CD8-positive, alpha-beta memory T cell (primary cell): ENCODE measurements at regions not wholly inside any gene's neighbourhood (a gene's known extent, or its start where the extent isn't known, plus 50 kb on each side); places are given as distances from the start of the nearest gene placed in this dataset.

ENCODE experiments used
- CTCF ChIA-PET: fragments of 350-600 bp; sonication (Branson Sonifier 250); formaldehyde crosslinking; loops from one replicate; lab custom pipeline; 2021; ENCODE audit warnings: antibody characterized with exemption; lab: Charles Lee
- POLR2A ChIA-PET: fragments of 350-600 bp; sonication (Branson Sonifier 250); formaldehyde crosslinking; loops from one replicate; lab custom pipeline; 2021; ENCODE audit warnings: antibody characterized with exemption; lab: Charles Lee
- DNase-seq, 5 donors: peaks; one replicate each; pipeline versions ENCODE4 v3.0.0 to v3.0.0-alpha.2; 2020 to 2022; ENCODE audit warnings: mixed read lengths in 1 of 5
- H3K27ac ChIP-seq: one replicate; pipeline ENCODE4 v1.7.0; 2013; ENCODE audit warnings: low read depth, mild to moderate bottlenecking, low read length, moderate library complexity
- H3K27me3 ChIP-seq: 2 replicates; pipeline ENCODE4 v1.7.0; 2013; ENCODE audit warnings: low read length, mild to moderate bottlenecking; ENCODE audit not compliant: insufficient read depth, poor library complexity, severe bottlenecking
- H3K36me3 ChIP-seq: 2 replicates; pipeline ENCODE4 v1.7.0; 2013; ENCODE audit warnings: mild to moderate bottlenecking, low read length, moderate library complexity; ENCODE audit not compliant: insufficient read depth
- H3K4me1 ChIP-seq: 2 replicates; pipeline ENCODE4 v1.7.0; 2013; ENCODE audit warnings: mild to moderate bottlenecking, low read length, moderate library complexity; ENCODE audit not compliant: insufficient read depth
- H3K4me3 ChIP-seq: 2 replicates; pipeline ENCODE4 v1.7.0; 2013; ENCODE audit warnings: mild to moderate bottlenecking, low read length
- H3K9me3 ChIP-seq: 2 replicates; pipeline ENCODE4 v1.7.0; 2013; ENCODE audit warnings: mild to moderate bottlenecking, low read length
- H3K27ac Mint-ChIP-seq, 8 donors: one replicate each; pipeline ENCODE4 v1.8.0; 2020 to 2021; ENCODE audit warnings: mixed read lengths in 8 of 8, mild to moderate bottlenecking in 6 of 8, inconsistent platforms in 3 of 8, moderate library complexity in 3 of 8
- H3K27me3 Mint-ChIP-seq, 2 donors: one replicate each; pipeline ENCODE4 v1.8.0; 2020 to 2021; ENCODE audit warnings: mixed read lengths in 2 of 2, mild to moderate bottlenecking in 1 of 2, moderate library complexity in 1 of 2
- H3K36me3 Mint-ChIP-seq, 3 donors: one replicate each; pipeline ENCODE4 v1.8.0; 2020 to 2021; ENCODE audit warnings: mixed read lengths in 3 of 3, inconsistent platforms in 1 of 3, mild to moderate bottlenecking in 1 of 3
- H3K4me1 Mint-ChIP-seq, 3 donors: one replicate each; pipeline ENCODE4 v1.8.0; 2020 to 2021; ENCODE audit warnings: mixed read lengths in 3 of 3, inconsistent platforms in 1 of 3, mild to moderate bottlenecking in 1 of 3
- H3K4me3 Mint-ChIP-seq, 7 donors: one replicate each; pipeline ENCODE4 v1.8.0; 2020 to 2021; ENCODE audit warnings: mixed read lengths in 7 of 7, mild to moderate bottlenecking in 6 of 7, moderate library complexity in 4 of 7, inconsistent platforms in 2 of 7
- H3K9me3 Mint-ChIP-seq, 5 donors: one replicate each; pipeline ENCODE4 v1.8.0; 2020 to 2022; ENCODE audit warnings: mixed read lengths in 5 of 5, mild to moderate bottlenecking in 3 of 5, moderate library complexity in 2 of 5, inconsistent platforms in 1 of 5

- Mint-ChIP-seq H3K36me3 (no peaks in the 10 kb centered on the region), H3K27me3 (peaks cover 0 to 3% of the 10 kb centered on the region in 2 donors), H3K9me3 (no peaks in the 10 kb centered on the region), H3K4me3 (peak overlapping the region in 1 of 7 donors; percentile 37), H3K4me1 (no peaks in the 10 kb centered on the region), H3K27ac (peak overlapping the region in 4 of 8 donors; percentile 27 to 93 (median 56))
- no peaks in the 10 kb centered on the region for H3K27me3 ChIP-seq
- ChIA-PET CTCF (no interaction called here), POLR2A (no interaction called here)
- no peaks in the 10 kb centered on the region for H3K9me3 ChIP-seq
- no peak overlapping the region for H3K4me3 ChIP-seq
- H3K4me1 ChIP-seq, result no peaks in the 10 kb centered on the region
- H3K36me3 ChIP-seq, result no peaks in the 10 kb centered on the region
- H3K27ac ChIP-seq, result no peak overlapping the region
- no peak for DNase-seq
Measured at GRCh38 chr21:43352568-43353281, 74.2 kb downstream of the SIK1 start.

GRCh38 chr21:43352154-43352537 lies 74.8 kb downstream of the SIK1 start:
- H3K4me1 ChIP-seq, result no peaks in the 10 kb centered on the region
- H3K36me3 ChIP-seq, result no peaks in the 10 kb centered on the region
- Mint-ChIP-seq H3K4me1 (no peaks in the 10 kb centered on the region), H3K4me3 (no peak overlapping the region), H3K36me3 (no peaks in the 10 kb centered on the region), H3K27me3 (peaks cover 0 to 3% of the 10 kb centered on the region in 2 donors), H3K27ac (no peak overlapping the region), H3K9me3 (no peaks in the 10 kb centered on the region)
- ChIA-PET CTCF (no interaction called here), POLR2A (no interaction called here)
- no peaks in the 10 kb centered on the region for H3K9me3 ChIP-seq
- no peak overlapping the region for H3K4me3 ChIP-seq
- H3K27me3 ChIP-seq, result no peaks in the 10 kb centered on the region
- DNase-seq, result no peak
- no peak overlapping the region for H3K27ac ChIP-seq

- ChIA-PET POLR2A (no interaction called here), CTCF (no interaction called here)
- Mint-ChIP-seq H3K36me3 (no peaks in the 10 kb centered on the region), H3K27me3 (peaks cover 0 to 3% of the 10 kb centered on the region in 2 donors), H3K4me3 (no peak overlapping the region), H3K27ac (peak overlapping the region in 3 of 8 donors; percentile 2 to 82 (median 64)), H3K4me1 (no peaks in the 10 kb centered on the region), H3K9me3 (no peaks in the 10 kb centered on the region)
- no peaks in the 10 kb centered on the region for H3K27me3 ChIP-seq
- H3K36me3 ChIP-seq, result no peaks in the 10 kb centered on the region
- DNase-seq, result no peak
- no peak overlapping the region for H3K27ac ChIP-seq
- no peaks in the 10 kb centered on the region for H3K9me3 ChIP-seq
- H3K4me1 ChIP-seq, result no peaks in the 10 kb centered on the region
- H3K4me3 ChIP-seq, result no peak overlapping the region
Measured at GRCh38 chr21:43351501-43352153, 75.3 kb downstream of the SIK1 start.

GRCh38 chr21:43349644-43350043 lies 77.3 kb downstream of the SIK1 start:
- no peak overlapping the region for H3K27ac ChIP-seq
- H3K36me3 ChIP-seq, result no peaks in the 10 kb centered on the region
- no peak overlapping the region for H3K4me3 ChIP-seq
- Mint-ChIP-seq H3K4me3 (no peak overlapping the region), H3K27me3 (no peaks in the 10 kb centered on the region), H3K27ac (no peak overlapping the region), H3K36me3 (no peaks in the 10 kb centered on the region), H3K4me1 (no peaks in the 10 kb centered on the region), H3K9me3 (no peaks in the 10 kb centered on the region)
- DNase-seq, result no peak
- no peaks in the 10 kb centered on the region for H3K9me3 ChIP-seq
- POLR2A ChIA-PET, result no interaction called here
- CTCF ChIA-PET, result no interaction called here
- H3K4me1 ChIP-seq, result no peaks in the 10 kb centered on the region
- H3K27me3 ChIP-seq, result no peaks in the 10 kb centered on the region

- Mint-ChIP-seq H3K27ac (no peak overlapping the region), H3K36me3 (no peaks in the 10 kb centered on the region), H3K4me1 (no peaks in the 10 kb centered on the region), H3K27me3 (no peaks in the 10 kb centered on the region), H3K4me3 (no peak overlapping the region), H3K9me3 (no peaks in the 10 kb centered on the region)
- ChIA-PET POLR2A (no interaction called here), CTCF (no interaction called here)
- H3K4me3 ChIP-seq, result no peak overlapping the region
- H3K27ac ChIP-seq, result no peak overlapping the region
- H3K36me3 ChIP-seq, result no peaks in the 10 kb centered on the region
- H3K9me3 ChIP-seq, result no peaks in the 10 kb centered on the region
- no peaks in the 10 kb centered on the region for H3K27me3 ChIP-seq
- no peaks in the 10 kb centered on the region for H3K4me1 ChIP-seq
- DNase-seq, result no peak
Measured at GRCh38 chr21:43348801-43349261, 78.1 kb downstream of the SIK1 start.

GRCh38 chr21:43348170-43348766 lies 78.7 kb downstream of the SIK1 start:
- Mint-ChIP-seq H3K27me3 (no peaks in the 10 kb centered on the region), H3K9me3 (no peaks in the 10 kb centered on the region), H3K36me3 (no peaks in the 10 kb centered on the region), H3K4me3 (no peak overlapping the region), H3K4me1 (no peaks in the 10 kb centered on the region), H3K27ac (no peak overlapping the region)
- H3K9me3 ChIP-seq, result no peaks in the 10 kb centered on the region
- H3K36me3 ChIP-seq, result no peaks in the 10 kb centered on the region
- no peaks in the 10 kb centered on the region for H3K27me3 ChIP-seq
- H3K4me1 ChIP-seq, result no peaks in the 10 kb centered on the region
- ChIA-PET CTCF (interaction anchor here (1.1 kb wide), 1 partner anchor 9 kb away, joined by 3 read pairs; no protein-coding TSS in a partner anchor), POLR2A (no interaction called here)
- no peak for DNase-seq
- no peak overlapping the region for H3K4me3 ChIP-seq
- H3K27ac ChIP-seq, result no peak overlapping the region

- no peaks in the 10 kb centered on the region for H3K9me3 Mint-ChIP-seq
- Histone ChIP-seq H3K4me1 (no peaks in the 10 kb centered on the region), H3K27me3 (no peaks in the 10 kb centered on the region), H3K27ac (no peak overlapping the region), H3K4me3 (no peak overlapping the region), H3K36me3 (no peaks in the 10 kb centered on the region), H3K9me3 (no peaks in the 10 kb centered on the region)
- peak overlapping the region in 1 of 7 donors; percentile 9 for H3K4me3 Mint-ChIP-seq
- CTCF ChIA-PET, result interaction anchor here (1.1 kb wide), 1 partner anchor 10 kb away, joined by 3 read pairs; no protein-coding TSS in a partner anchor
- DNase-seq, result no peak
- POLR2A ChIA-PET, result no interaction called here
- peak overlapping the region in 3 of 8 donors; percentile 15 to 75 (median 60) for H3K27ac Mint-ChIP-seq
- no peaks in the 10 kb centered on the region for H3K36me3 Mint-ChIP-seq
- H3K27me3 Mint-ChIP-seq, result no peaks in the 10 kb centered on the region
- no peaks in the 10 kb centered on the region for H3K4me1 Mint-ChIP-seq
Measured at GRCh38 chr21:43347461-43348169, 79.3 kb downstream of the SIK1 start.

- Histone ChIP-seq H3K27me3 (no peaks in the 10 kb centered on the region), H3K36me3 (no peaks in the 10 kb centered on the region), H3K4me3 (no peak overlapping the region), H3K27ac (no peak overlapping the region), H3K4me1 (no peaks in the 10 kb centered on the region), H3K9me3 (no peaks in the 10 kb centered on the region)
- H3K9me3 Mint-ChIP-seq, result no peaks in the 10 kb centered on the region
- no peak overlapping the region for H3K27ac Mint-ChIP-seq
- no peak overlapping the region for H3K4me3 Mint-ChIP-seq
- H3K27me3 Mint-ChIP-seq, result no peaks in the 10 kb centered on the region
- H3K4me1 Mint-ChIP-seq, result no peaks in the 10 kb centered on the region
- DNase-seq, result no peak
- ChIA-PET POLR2A (no interaction called here), CTCF (no interaction called here)
- H3K36me3 Mint-ChIP-seq, result no peaks in the 10 kb centered on the region
Measured at GRCh38 chr21:43346551-43346950, 80.4 kb downstream of the SIK1 start.
